ENCODE measurements at regions not wholly inside any gene's neighbourhood (a gene's known extent, or its start where the extent isn't known, plus 50 kb on each side); places are given as distances from the start of the nearest gene placed in this dataset.

DNA sequence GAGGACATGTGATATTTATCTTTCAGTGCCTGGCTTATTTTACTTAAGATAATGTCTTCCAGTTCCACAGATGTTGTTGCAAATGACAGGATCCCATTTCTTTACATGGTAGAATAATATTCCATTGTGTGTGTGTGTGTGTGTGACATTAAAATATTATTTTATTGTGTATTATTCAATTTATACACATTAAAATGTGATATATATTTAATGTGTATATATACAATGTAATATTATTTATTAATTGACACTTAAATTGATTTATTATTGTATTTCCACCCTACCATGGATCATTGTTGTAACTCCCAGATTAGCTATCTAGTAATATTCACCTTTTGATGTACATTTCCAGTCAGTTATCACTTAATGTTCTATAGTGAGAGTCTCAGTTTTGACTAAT lies 1422.5 kb upstream of the ADGRB3 start:
- Histone ChIP-seq H4K5ac (ENCODE audit: insufficient read length, low read depth, low read length) (no peak overlapping the region), H2BK12ac (ENCODE audit: low read depth, low read length) (no peak overlapping the region), H2BK5ac (ENCODE audit: low read depth, low read length) (no peak overlapping the region), H3K23ac (ENCODE audit: insufficient read length) (no peak overlapping the region), H3K4ac (replicated peaks; ENCODE audit: insufficient read length, low read depth, low read length) (no peak overlapping the region), H2BK20ac (ENCODE audit: low read length) (no peak overlapping the region), H3K4me2 (ENCODE audit: insufficient read depth in 1 of 2, low read depth in 2 of 2, low read length in 2 of 2) (no peak overlapping the region), H4K91ac (replicated peaks; ENCODE audit: insufficient read length, low read length) (no peak overlapping the region), H2AFZ (ENCODE audit: low read length) (no peak overlapping the region), H3K14ac (ENCODE audit: insufficient read length) (no peak overlapping the region), H3K79me2 (ENCODE audit: control insufficient read depth in 1 of 2, insufficient read depth in 2 of 2, low read length in 2 of 2) (no peaks in the 10 kb centered on the region), H3K9me3 (ENCODE audit: insufficient read depth in 2 of 2, low read depth in 1 of 2, low read length in 1 of 2) (no peaks in the 10 kb centered on the region), H3K4me3 (ENCODE audit: extremely low read depth in 1 of 4, insufficient read depth in 2 of 4, low read depth in 3 of 4, low read length in 4 of 4) (no peak overlapping the region), H3K27ac (ENCODE audit: low read depth, low read length) (no peak overlapping the region), H4K8ac (ENCODE audit: extremely low read depth, insufficient read depth, low read length) (no peak overlapping the region), H3K27me3 (replicated peaks in 1 of 4; ENCODE audit: control insufficient read depth in 3 of 4, extremely low read depth in 1 of 4, insufficient read depth in 3 of 4, low read length in 3 of 4) (no peaks in the 10 kb centered on the region), H2BK120ac (replicated peaks; ENCODE audit: low read depth, low read length) (no peak overlapping the region), H3K79me1 (ENCODE audit: low read depth, low read length) (no peaks in the 10 kb centered on the region), H3K36me3 (ENCODE audit: control insufficient read depth in 2 of 4, insufficient read depth in 4 of 4, low read length in 3 of 4) (no peaks in the 10 kb centered on the region), H2AK5ac (ENCODE audit: low read depth, low read length) (no peak overlapping the region), H3K23me2 (ENCODE audit: low read depth, low read length) (no peaks in the 10 kb centered on the region), H4K20me1 (replicated peaks in 1 of 2; ENCODE audit: control insufficient read depth in 1 of 2, insufficient read depth in 2 of 2, low read length in 2 of 2) (no peaks in the 10 kb centered on the region), H3K9ac (replicated peaks in 1 of 4; ENCODE audit: extremely low read depth in 1 of 4, low read depth in 3 of 4, low read length in 3 of 4) (no peak overlapping the region), H3K4me1 (replicated peaks in 1 of 4; ENCODE audit: control insufficient read depth in 3 of 4, insufficient read depth in 4 of 4, low read length in 3 of 4) (no peaks in the 10 kb centered on the region), H3K56ac (replicated peaks; ENCODE audit: insufficient read length, low read depth, low read length) (no peak overlapping the region), H3K18ac (ENCODE audit: extremely low read depth, low read length) (no peak overlapping the region), H2BK15ac (ENCODE audit: low read length) (no peak overlapping the region)
- no peak for FAIRE-seq
- ChIA-PET POLR2A (ENCODE audit: partially characterized antibody) (no interaction called here), CTCF (ENCODE audit: partially characterized antibody) (no interaction called here)
- DNase-seq (ENCODE audit: low read depth in 1 of 2, low spot score in 2 of 2): no peak
- no peak for TF ChIP-seq POU5F1 (IDR thresholded peaks at IDR 0.05; ENCODE audit: low read depth, low read length)
- no peak for TF ChIP-seq USF2 (IDR thresholded peaks at IDR 0.05; ENCODE audit: low read length)
- TF ChIP-seq TBP (IDR thresholded peaks at IDR 0.05; ENCODE audit: low read depth, low read length): no peak
- TF ChIP-seq SAP30 (IDR thresholded peaks at IDR 0.05; ENCODE audit: insufficient read depth, insufficient replicate concordance, low read length): no peak
- no peak for TF ChIP-seq MAX (IDR thresholded peaks at IDR 0.05)
- no peak for TF ChIP-seq CBX5 (IDR thresholded peaks at IDR 0.05; ENCODE audit: low read depth, low read length)
- TF ChIP-seq, protein P1, sequence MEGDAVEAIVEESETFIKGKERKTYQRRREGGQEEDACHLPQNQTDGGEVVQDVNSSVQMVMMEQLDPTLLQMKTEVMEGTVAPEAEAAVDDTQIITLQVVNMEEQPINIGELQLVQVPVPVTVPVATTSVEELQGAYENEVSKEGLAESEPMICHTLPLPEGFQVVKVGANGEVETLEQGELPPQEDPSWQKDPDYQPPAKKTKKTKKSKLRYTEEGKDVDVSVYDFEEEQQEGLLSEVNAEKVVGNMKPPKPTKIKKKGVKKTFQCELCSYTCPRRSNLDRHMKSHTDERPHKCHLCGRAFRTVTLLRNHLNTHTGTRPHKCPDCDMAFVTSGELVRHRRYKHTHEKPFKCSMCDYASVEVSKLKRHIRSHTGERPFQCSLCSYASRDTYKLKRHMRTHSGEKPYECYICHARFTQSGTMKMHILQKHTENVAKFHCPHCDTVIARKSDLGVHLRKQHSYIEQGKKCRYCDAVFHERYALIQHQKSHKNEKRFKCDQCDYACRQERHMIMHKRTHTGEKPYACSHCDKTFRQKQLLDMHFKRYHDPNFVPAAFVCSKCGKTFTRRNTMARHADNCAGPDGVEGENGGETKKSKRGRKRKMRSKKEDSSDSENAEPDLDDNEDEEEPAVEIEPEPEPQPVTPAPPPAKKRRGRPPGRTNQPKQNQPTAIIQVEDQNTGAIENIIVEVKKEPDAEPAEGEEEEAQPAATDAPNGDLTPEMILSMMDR (IDR thresholded peaks at IDR 0.05; ENCODE audit: control extremely low read depth in 1 of 3, insufficient read depth in 1 of 3, low read depth in 1 of 3, low read length in 3 of 3): no peak
- no peak for TF ChIP-seq BACH1 (IDR thresholded peaks at IDR 0.05; ENCODE audit: low read length)
- no peak for TF ChIP-seq ASH2L (IDR thresholded peaks at IDR 0.05; ENCODE audit: low read length)
- TF ChIP-seq GABPA (IDR thresholded peaks at IDR 0.05; ENCODE audit: borderline replicate concordance, insufficient read depth, low read length): no peak
- TF ChIP-seq GTF2F1 (IDR thresholded peaks at IDR 0.05; ENCODE audit: borderline replicate concordance, low read depth, low read length): no peak
- no peak for TF ChIP-seq RAD21 (IDR thresholded peaks at IDR 0.05 in 1 of 2, conservative IDR thresholded peaks at IDR 0.05 in 1 of 2; ENCODE audit: low read depth in 2 of 2, low read length in 2 of 2)

Data from H1 (cell line).